ENCODE measurements at regions not wholly inside any gene's neighbourhood (a gene's known extent, or its start where the extent isn't known, plus 50 kb on each side); places are given as distances from the start of the nearest gene placed in this dataset.
"Not testable (repeated sequence)": the region's sequence is repeated elsewhere in the genome, so short reads cannot be mapped to it uniquely, and the experiment has no call there.

GRCh38 chr5:174984863-174985262, 260.5 kb downstream of the MSX2 start:
- no peak for ATAC-seq
- DNase-seq: no peak
- intact Hi-C loops (cut with DNase I, micrococcal nuclease): no loop called here

GRCh38 chr5:174982485-174982884, 258.1 kb downstream of the MSX2 start:
- no peak for DNase-seq
- no peak for ATAC-seq
- intact Hi-C loops (cut with DNase I, micrococcal nuclease): no loop called here

- DNase-seq (no peak), ATAC-seq (no peak)
- intact Hi-C loops (cut with DNase I, micrococcal nuclease): no loop called here
These were observed 257.0 kb downstream of the MSX2 start for GRCh38 chr5:174981416-174981815.

- ATAC-seq: no peak
- intact Hi-C loops (cut with DNase I, micrococcal nuclease): no loop called here
These were observed 256.6 kb downstream of the MSX2 start for GRCh38 chr5:174980952-174981351.

GRCh38 chr5:174972291-174972690, 247.9 kb downstream of the MSX2 start:
- no peak for DNase-seq
- intact Hi-C loops (cut with DNase I, micrococcal nuclease): no loop called here

More at GRCh38 chr5:174980952-174981351, 256.6 kb downstream of the MSX2 start:
- DNase-seq: no peak

GRCh38 chr5:174971210-174971609, 246.8 kb downstream of the MSX2 start:
- ATAC-seq (no peak), DNase-seq (no peak)
- intact Hi-C loops (cut with DNase I, micrococcal nuclease): no loop called here

More at GRCh38 chr5:174972291-174972690, 247.9 kb downstream of the MSX2 start:
- ATAC-seq: peak; percentile 40

- intact Hi-C loops (cut with DNase I, micrococcal nuclease): no loop called here
- no peak for ATAC-seq
- no peak for DNase-seq
These were observed 246.1 kb downstream of the MSX2 start for GRCh38 chr5:174970502-174970901.

- intact Hi-C loops (cut with DNase I, micrococcal nuclease): loop anchor here in 1 of 2 donors (5.0 kb wide), 1 partner anchor 493 kb away; no protein-coding TSS in a partner anchor
These were observed 229.5 kb downstream of the MSX2 start for GRCh38 chr5:174953871-174954270.

GRCh38 chr5:174951151-174951780, 226.9 kb downstream of the MSX2 start:
- peak; percentile 82 for ATAC-seq
- intact Hi-C loops (cut with DNase I, micrococcal nuclease): loop anchor here in 1 of 2 donors (5.0 kb wide), 1 partner anchor 496 kb away; no protein-coding TSS in a partner anchor
- peak; percentile 34 to 41 for DNase-seq

More at GRCh38 chr5:174953871-174954270, 229.5 kb downstream of the MSX2 start:
- no peak for ATAC-seq
- no peak for DNase-seq

GRCh38 chr5:174947548-174947947, 223.2 kb downstream of the MSX2 start:
- ATAC-seq (no peak), DNase-seq (no peak)
- intact Hi-C loops (cut with DNase I, micrococcal nuclease): no loop called here

GRCh38 chr5:174945853-174946252, 221.5 kb downstream of the MSX2 start:
- no peak for ATAC-seq
- intact Hi-C loops (cut with DNase I, micrococcal nuclease): no loop called here
- DNase-seq: no peak

GRCh38 chr5:174943785-174944184, 219.4 kb downstream of the MSX2 start:
- intact Hi-C loops (cut with DNase I, micrococcal nuclease): no loop called here
- ATAC-seq (no peak), DNase-seq (no peak)

GRCh38 chr5:174943002-174943401, 218.6 kb downstream of the MSX2 start:
- DNase-seq; ATAC-seq; intact Hi-C loops (cut with DNase I, micrococcal nuclease): not testable (repeated sequence)

GRCh38 chr5:174937201-174938123, 213.1 kb downstream of the MSX2 start:
- DNase-seq (no peak), ATAC-seq (no peak)
- intact Hi-C loops (cut with DNase I, micrococcal nuclease): no loop called here

GRCh38 chr5:174935854-174936474, 211.6 kb downstream of the MSX2 start:
- intact Hi-C loops (cut with DNase I, micrococcal nuclease): no loop called here
- ATAC-seq (peak; percentile 42), DNase-seq (peak in 1 of 2 donors; percentile 45)

GRCh38 chr5:174931033-174931432, 206.7 kb downstream of the MSX2 start:
- DNase-seq; ATAC-seq; intact Hi-C loops (cut with DNase I, micrococcal nuclease): not testable (repeated sequence)

- intact Hi-C loops (cut with DNase I, micrococcal nuclease): no loop called here
- DNase-seq (no peak), ATAC-seq (no peak)
These were observed 201.2 kb downstream of the MSX2 start for GRCh38 chr5:174925586-174925985.

- no peak for DNase-seq
- intact Hi-C loops (cut with DNase I, micrococcal nuclease): no loop called here
- no peak for ATAC-seq
These were observed 198.6 kb downstream of the MSX2 start for GRCh38 chr5:174922955-174923354.

- intact Hi-C loops (cut with DNase I, micrococcal nuclease): no loop called here
These were observed 196.6 kb downstream of the MSX2 start for GRCh38 chr5:174920906-174921550.

More at GRCh38 chr5:174920906-174921550, 196.6 kb downstream of the MSX2 start:
- ATAC-seq (no peak), DNase-seq (no peak)

Measured in left colon (tissue), 2 donors.